Skeletal muscle cell (primary cell): ENCODE measurements at regions not wholly inside any gene's neighbourhood (a gene's known extent, or its start where the extent isn't known, plus 50 kb on each side); places are given as distances from the start of the nearest gene placed in this dataset.
A peak's percentile ranks its signal among the peaks of the same experiment; 100 is the strongest.
"Not testable (repeated sequence)": the region's sequence is repeated elsewhere in the genome, so short reads cannot be mapped to it uniquely, and the experiment has no call there.

Experiments used
- DNase-seq: peaks from one replicate; pipeline ENCODE4 v3.0.0-alpha.2; 2010; ENCODE audit warnings: low read depth
- H3K4me3 ChIP-seq: 2 replicates; pipeline ENCODE4 v1.5.1; 2011; ENCODE audit warnings: low read depth, mild to moderate bottlenecking, control low read depth, low read length, moderate library complexity

DNA sequence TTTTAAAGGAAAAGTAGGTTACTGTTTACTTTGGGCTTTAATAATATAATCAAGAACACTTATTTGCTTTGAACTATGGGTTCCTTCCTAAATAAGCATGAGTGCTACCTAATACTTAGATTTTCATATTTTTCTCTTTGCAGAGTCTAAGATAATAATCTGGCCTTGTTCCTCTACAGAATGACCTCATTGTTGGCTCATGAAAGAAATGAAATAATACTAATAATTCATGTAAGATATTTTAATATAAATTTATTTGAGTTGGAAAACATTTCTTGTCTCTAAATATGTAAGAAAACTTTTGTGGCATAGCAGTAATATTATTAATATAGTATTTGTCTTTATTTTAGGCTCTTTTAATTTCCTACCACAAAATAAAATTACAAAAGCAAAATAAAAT is 601.3 kb downstream of the IQCM start:
- no peak for DNase-seq
- H3K4me3 ChIP-seq = no peak overlapping the region

DNA sequence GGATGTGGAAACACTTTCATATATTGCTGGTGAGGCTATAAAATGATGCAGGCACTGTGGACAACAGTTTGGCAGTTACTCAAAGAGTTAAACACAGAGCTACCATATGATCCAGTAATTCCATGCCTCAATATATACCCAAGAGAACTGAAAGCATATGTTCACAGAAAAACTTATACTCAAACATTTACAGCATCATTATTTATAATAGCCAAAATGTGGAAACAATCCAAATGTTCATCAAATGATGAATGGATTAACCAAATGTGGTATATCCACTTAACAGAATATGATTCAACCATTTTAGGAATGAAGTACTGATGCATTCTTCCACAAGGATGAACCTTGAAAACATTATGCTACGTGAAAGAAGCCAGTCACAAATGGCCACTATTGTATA is 603.8 kb downstream of the IQCM start:
- H3K4me3 ChIP-seq = no peak overlapping the region
- no peak for DNase-seq

DNA sequence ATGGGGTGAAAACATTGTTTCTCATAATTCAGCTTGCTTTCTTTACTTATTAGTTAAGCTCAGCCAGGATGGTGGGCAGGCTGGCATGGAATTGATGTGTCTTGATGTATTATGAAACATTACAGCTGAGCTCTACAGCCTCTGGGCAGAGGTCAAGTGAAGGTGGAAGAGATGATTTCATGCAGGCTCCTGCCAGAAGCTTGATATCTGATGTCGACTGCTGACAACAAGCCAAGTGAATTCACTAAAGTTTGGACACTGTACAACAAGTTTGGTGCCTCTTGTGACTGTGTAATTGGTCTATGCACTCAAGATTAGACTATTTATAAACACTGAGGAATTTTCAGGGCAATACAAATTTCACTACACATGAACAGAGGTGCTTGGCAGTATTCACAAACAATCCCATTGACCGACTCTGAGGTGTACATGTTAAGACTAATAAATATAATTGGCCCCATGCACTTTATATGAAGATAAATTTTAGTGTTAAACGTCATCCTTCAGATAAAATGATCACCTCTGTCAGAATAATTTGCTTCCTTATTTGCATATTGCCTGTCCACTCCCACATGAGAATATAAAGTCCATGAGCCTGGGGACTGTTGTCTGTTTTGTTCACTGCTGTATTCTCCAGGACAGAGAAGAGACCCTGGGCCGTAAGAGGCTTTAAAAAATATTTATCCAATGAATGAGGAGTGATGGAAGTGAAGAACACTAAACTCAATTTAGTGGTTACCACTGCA is 612.2 kb downstream of the IQCM start:
- DNase-seq = peak; percentile 18
- no peak overlapping the region for H3K4me3 ChIP-seq

DNA sequence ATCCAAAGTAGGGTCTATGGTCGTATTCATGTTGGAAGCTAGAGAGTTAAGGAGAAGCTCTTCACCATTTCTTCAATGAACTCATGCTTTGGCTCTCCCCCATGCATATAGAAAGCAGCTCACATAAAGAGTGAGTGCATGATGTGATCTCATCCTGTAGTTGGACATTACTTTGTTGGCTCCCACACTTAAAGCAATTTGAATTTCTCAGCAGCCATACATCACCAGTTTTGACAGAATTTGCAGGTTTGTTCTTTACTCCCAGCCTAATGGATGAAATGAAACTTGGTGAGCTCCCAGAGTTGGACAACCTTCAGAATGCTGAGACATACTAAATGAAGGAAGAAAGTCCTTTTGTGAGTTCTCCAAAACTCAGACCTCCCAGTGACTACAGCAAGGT is 613.5 kb downstream of the IQCM start:
- no peak overlapping the region for H3K4me3 ChIP-seq
- DNase-seq = no peak

DNA sequence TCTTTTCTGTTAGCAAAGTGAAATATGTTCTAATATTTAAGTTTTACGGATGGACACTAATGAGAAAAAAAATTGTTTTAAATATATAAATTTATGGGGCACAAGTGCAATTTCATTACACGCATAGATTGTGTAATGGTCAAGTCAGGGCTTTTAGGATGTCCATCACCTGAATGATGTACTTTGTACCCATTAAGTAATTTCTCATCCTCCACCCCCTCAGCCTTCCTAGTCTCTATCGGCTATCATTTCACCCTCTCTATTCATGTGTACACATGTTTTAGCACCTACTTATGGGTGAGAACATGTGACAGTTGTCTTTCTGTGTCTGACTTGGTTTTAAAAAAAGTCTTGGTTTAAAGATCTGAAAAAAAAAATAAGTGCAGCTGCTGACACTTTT is 616.0 kb downstream of the IQCM start:
- DNase-seq = no peak
- H3K4me3 ChIP-seq = no peak overlapping the region

DNA sequence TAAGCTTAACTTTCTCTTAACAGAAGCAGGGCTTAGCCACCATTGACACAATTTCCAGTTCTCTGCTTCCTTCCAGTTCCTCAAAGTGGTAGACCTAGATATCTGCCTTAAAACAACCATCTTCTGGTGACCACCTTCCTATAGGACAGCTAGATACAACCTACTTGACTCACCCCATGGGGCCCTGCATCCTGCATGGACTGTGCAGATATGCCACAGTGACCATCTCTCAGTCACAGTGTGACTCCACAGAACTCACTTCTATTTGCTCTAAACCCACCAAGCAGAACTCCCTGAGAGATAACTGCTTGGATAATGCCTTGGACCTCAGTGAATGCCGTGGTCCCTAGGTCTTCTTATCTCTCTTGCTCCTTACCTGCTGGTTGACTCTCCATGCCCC is 621.6 kb downstream of the IQCM start:
- H3K4me3 ChIP-seq = no peak overlapping the region
- DNase-seq = no peak

DNA sequence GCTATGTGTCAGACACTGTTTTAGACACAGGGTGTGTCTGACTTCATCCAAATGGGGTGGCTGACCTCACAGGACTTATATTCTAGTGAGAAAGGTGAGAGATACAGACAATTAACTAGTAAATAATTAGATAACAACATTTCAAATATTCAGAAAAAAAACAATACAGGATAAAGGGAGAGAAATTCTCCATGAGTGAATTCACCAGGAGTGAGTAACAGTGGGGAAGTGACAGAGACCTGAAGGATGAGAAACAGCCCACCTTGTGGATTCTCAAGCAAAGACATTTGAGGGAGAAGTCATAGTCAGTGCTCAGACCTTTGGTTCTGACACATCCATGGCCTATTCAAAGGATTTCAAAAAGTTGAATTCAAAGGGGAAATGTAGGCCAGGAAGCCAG is 627.9 kb downstream of the IQCM start:
- H3K4me3 ChIP-seq = no peak overlapping the region
- no peak for DNase-seq

DNA sequence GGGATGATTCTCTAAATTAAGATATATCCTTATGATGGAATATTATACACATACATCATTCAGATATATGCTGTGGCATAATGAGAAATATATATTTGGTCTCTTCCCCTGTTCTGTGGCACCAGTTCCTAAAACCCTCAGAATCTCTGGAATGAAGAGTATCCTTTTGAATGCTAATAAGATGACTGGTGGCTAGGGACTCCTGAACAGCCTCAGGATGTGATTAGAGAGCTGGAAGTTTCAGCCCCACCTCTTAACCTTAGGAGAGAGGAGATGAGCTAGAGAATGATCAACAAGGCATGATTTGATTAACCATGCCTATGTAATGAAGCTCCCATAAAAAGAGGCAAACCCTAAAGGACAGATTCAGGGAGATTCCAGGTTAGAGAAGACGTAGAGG is 632.0 kb downstream of the IQCM start:
- no peak for DNase-seq
- no peak overlapping the region for H3K4me3 ChIP-seq

DNA sequence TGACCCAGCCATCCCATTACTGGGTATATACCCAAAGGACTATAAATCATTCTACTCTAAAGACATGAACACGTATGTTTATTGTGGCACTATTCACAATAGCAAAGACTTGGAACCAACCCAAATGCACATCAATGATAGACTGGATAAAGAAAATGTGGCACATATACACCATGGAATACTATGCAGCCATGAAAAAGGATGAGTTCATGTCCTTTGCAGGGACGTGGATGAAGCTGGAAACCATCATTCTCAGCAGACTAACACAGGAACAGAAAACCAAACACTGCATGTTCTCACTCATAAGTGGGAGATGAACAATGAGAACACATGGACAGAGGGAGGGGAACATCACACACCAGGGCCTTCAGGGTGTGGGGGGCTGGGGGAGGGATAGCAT is 634.2 kb downstream of the IQCM start:
- not testable (repeated sequence) for DNase-seq, H3K4me3 ChIP-seq

DNA sequence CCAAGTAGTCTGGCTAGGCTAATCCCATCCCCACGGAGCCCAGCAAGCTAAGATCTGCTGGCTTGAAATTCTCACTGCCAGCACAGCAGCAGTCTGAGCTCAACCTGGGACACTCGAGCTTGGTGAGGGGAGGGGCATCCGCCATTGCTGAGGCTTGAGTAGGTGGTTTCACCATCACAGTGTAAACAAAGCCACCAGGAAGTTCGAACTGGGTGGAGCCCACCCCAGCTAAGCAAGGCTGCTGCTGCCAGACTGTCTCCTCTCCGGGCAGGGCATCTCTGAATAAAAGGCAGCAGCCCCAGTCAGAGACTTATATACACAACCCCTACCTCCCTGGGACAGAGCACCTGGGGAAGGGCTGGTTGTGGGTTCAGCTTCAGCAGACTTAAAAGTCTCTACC is 639.6 kb downstream of the IQCM start:
- no peak overlapping the region for H3K4me3 ChIP-seq
- DNase-seq = no peak

DNA sequence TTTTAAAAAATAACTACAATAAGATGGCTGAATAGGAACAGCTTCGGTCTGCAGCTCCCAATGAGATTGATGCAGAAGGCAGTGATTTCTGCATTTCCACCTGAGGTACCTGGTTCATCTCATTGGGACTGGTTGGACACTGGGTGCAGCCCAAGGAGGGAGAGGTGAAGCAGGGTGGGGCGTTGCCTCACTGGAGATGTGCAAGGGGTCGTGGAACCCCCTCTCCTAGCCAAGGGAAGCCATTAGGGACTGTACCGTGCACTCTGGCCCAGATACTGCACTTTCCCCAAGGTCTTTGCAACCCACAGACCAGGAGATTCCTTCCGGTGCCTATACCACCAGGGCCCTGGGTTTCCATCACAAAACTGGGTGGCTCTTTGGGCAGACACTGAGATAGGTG is 640.1 kb downstream of the IQCM start:
- no peak for DNase-seq
- H3K4me3 ChIP-seq = no peak overlapping the region

DNA sequence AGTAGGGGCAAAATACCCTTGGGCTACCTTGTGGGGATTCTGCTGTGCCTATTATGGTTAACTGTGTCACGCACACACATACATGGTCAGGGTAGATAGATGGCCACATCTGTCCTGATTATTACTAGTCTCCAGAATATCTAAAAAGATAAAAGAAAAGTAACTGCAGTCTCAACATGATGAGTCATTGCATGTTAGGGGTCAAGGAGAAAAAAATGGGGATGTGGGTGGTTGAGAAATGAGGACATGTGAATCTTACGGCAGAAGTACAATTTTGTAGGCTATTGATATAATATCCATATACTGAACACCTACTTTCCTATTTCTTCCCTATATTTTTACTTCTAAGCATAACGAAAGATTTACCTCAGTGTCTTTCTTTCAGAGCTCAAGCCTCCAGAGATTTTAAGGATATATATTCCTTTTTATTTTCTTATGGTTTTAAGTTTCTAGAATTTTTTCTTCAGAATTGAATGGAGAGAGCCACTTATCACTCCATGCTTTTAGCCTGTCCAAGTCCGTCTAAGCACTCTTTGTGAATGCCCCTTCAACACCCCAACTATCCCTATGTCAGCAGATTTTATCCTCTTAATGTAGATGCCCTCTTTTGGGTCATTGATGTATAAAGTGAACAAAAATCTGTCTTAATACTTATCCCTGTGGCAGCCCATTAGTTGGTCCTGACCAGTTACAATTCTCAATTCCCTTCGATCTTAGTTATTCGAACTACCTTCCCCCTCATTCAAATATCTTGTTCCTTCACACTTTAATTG is 642.2 kb downstream of the IQCM start:
- peak; percentile 26 for DNase-seq
- H3K4me3 ChIP-seq = no peak overlapping the region

DNA sequence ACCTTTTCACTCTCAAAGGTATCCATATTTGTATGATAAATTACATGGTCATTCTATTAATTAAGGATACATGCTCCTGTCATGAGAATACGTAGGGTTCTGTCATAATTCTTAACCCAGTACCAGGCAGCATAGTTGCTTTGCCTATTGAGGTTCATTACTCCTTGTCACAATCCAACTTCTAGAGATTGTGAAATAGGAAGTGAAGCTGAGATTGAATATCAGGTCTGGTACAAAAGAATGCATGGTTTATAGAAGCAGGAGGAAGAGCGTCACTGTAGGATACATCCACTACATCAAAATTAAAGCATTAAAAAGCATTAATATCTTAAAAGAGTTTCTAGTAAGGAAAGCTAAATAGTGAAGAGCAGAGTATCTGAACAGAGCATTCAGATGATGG is 647.0 kb downstream of the IQCM start:
- no peak overlapping the region for H3K4me3 ChIP-seq
- no peak for DNase-seq

DNA sequence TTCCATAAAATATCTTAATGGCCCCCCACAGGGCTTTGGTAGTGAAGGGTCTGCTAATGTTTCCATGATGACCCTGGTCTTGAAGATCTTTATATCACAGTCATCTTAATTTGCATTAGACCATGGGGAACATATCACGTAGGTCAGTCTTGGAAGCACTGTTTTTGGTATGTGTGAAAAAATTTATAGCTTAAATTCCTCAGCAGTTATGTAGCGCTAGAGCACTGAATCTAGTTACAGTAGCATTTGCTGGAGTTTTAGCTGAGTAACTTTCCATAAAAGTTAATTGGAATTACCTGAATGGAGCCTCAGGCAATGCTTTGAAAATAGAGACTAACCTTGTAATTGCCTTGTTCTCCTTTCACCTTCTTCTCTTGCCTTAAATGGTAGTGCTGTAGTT is 648.8 kb downstream of the IQCM start:
- no peak overlapping the region for H3K4me3 ChIP-seq
- no peak for DNase-seq

DNA sequence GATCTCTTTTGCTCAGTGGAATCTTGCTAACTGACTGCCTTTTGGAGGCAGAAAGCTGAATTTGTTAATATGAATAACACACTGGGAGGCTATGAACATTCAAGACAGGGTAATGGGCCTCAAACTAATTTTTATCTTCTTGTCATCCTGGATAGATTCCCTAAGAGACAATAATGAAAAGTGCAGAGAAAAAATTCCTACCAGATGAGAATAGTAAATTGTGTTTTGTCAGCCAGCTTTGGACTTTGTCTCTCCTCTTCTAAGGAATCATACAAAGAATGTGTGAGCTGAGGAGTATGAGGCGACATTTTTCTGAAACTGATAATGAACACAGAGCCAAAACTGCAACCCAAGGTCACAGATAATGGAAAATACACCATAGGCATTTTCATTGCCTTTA is 649.3 kb downstream of the IQCM start:
- H3K4me3 ChIP-seq = no peak overlapping the region
- DNase-seq = no peak

DNA sequence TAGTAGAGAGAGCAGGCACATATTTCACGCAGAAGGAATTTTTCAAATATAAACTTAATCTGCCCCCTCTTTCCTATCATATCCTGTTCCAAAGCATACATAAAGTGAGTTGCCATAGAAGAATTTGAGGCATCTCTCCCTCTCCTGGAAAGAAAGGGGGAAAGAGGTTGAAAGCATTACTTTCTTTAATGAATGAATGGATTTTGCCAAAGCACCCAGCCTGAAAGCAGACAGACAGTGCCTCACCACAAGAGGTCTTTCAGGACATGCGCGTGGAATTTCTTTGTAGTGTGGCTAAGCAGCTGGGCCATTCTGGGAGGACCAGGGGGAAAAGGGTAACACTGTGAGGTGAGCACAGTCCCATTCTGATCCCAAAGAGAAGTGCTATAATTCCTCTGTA is 651.4 kb downstream of the IQCM start:
- no peak for DNase-seq
- no peak overlapping the region for H3K4me3 ChIP-seq

DNA sequence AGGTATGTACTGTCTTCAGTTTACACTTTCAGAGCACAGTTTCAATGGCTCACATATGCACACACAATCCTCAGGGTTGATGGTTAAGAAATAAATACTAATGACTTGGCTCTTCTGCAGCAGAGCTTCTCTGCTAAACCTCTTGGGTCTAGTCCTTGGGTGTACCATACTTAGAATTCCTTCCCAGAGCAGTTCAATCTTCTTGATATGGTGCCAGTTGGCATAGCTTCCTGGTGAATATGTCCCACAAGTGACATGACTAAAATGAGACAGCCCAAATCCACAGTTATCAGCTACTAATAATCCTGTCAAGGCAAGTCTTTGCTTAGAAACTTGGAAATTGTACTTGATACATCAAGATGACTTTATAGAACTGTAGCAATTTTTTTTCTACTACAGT is 654.4 kb downstream of the IQCM start:
- no peak for DNase-seq
- H3K4me3 ChIP-seq = no peak overlapping the region

DNA sequence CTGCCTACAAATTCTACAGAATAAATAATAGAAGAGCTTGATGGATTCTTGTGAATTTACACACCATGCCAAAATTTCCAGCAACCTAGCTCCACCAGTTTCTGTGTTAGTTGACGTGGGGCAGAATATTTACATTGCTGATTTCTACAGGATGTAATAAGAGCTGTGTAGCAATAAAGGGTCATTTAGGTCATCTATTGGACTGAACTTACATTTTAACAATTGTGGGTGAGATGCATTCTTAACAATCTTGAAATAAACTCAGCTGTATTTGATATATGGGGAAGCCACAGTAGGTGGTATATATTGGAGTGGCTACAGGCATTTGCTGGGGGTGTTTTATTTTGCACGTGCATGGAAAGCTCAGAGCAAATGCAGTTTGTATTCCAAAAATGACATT is 655.3 kb downstream of the IQCM start:
- no peak overlapping the region for H3K4me3 ChIP-seq
- no peak for DNase-seq

DNA sequence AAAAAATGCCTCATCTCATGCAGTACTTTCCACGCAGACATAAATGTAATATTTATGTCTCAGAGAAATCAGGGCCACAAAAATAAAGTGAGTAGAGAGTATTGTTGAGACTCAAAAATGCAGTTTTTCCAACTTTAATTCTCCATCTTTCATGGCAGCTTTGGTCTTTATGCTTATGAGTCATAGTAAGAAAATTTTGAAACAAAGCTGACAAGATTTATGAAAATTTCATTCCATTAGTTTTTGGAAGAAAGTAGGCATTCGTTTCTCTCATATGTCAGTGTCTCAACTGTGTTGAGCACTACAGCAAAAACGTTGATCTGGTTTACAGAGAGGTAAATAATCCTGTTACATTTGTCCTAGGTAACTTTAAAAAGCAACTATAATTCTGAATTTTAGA is 656.8 kb downstream of the IQCM start:
- no peak for DNase-seq
- no peak overlapping the region for H3K4me3 ChIP-seq

DNA sequence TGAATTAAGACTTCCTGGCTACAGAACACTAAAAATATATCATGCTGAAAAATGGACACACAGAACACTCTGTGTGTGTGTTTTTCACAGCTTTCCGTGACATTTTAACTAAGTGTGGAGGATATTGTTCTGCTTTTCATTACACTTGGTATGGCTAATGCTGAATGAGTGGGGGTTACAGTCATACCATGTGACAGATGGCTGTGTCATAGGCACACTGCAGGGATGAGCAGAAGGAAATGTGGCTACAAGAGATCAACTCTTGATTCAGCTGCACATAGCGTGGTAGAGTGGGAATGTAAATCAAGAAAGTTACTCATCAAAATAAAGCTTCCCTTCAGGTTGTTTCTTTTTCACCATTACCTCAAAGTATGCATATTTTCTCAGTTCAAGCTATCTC is 669.8 kb downstream of the IQCM start:
- H3K4me3 ChIP-seq = no peak overlapping the region
- DNase-seq = no peak

DNA sequence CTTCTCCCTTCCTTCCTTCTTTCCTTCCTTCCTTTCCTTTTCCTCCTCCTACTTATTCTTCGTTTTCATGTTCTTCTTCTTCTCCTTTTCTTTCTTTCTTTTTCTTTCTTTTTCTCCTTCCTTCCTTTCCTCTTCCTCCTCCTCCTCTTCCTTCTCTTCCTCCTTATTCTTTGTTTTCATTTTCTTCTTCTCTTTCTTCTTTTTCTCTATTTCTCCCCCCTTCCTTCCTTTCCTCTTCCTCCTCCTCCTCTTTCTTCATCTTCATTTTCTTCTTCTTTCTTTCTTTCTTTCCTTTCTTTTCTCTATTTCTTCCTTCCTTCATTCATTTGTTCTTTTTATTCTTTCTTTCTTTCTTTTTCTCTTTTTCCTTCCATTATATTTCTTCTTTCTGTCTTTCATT is 671.6 kb downstream of the IQCM start:
- DNase-seq = no peak
- H3K4me3 ChIP-seq = no peak overlapping the region
